WTC11 (cell line): ENCODE measurements at regions not wholly inside any gene's neighbourhood (a gene's known extent, or its start where the extent isn't known, plus 50 kb on each side); places are given as distances from the start of the nearest gene placed in this dataset.

Experiments
- CTCF ChIP-seq: fragments of 200-600 bp; IDR thresholded peaks from 2 replicates; pipeline ENCODE4 v1.8.0; 2022; ENCODE audit warnings: antibody characterized with exemption
- ELF4 ChIP-seq: sonication (generic); formaldehyde crosslinking; IDR thresholded peaks from 2 replicates; pipeline ENCODE4 v1.8.1; 2022; ENCODE audit warnings: low read depth, mild to moderate bottlenecking, moderate library complexity, missing genetic modification reagents
- MLX ChIP-seq: sonication (generic); formaldehyde crosslinking; IDR thresholded peaks from 2 replicates; pipeline ENCODE4 v1.8.1; 2023; ENCODE audit warnings: mild to moderate bottlenecking, missing genetic modification reagents, moderate library complexity
- MYBL2 ChIP-seq: sonication (generic); formaldehyde crosslinking; IDR thresholded peaks from 2 replicates; pipeline ENCODE4 v1.8.1; 2023; ENCODE audit warnings: mild to moderate bottlenecking, moderate library complexity, missing genetic modification reagents
- NR2C2 ChIP-seq: sonication (generic); formaldehyde crosslinking; IDR thresholded peaks from 2 replicates; pipeline ENCODE4 v1.8.0; 2022; ENCODE audit warnings: mild to moderate bottlenecking, missing genetic modification reagents
- NR3C1 ChIP-seq: sonication (generic); formaldehyde crosslinking; conservative IDR thresholded peaks from 2 replicates; pipeline ENCODE4 v1.8.1; 2023; ENCODE audit warnings: low read depth, mild to moderate bottlenecking, missing genetic modification reagents
- SOX15 ChIP-seq: fragments of 250-450 bp; sonication (Bioruptor Pico); IDR thresholded peaks from 2 replicates; pipeline ENCODE4 v1.9.0; 2021; ENCODE audit warnings: mild to moderate bottlenecking
- TCF7 ChIP-seq: sonication (generic); formaldehyde crosslinking; IDR thresholded peaks from 2 replicates; pipeline ENCODE4 v1.8.0; 2022; ENCODE audit warnings: mild to moderate bottlenecking, low read depth, missing genetic modification reagents, moderate library complexity
- ZNF121 ChIP-seq: sonication (generic); formaldehyde crosslinking; IDR thresholded peaks from 2 replicates; pipeline ENCODE4 v1.8.0; 2023; ENCODE audit warnings: missing genetic modification reagents
- ZNF281 ChIP-seq: sonication (generic); formaldehyde crosslinking; IDR thresholded peaks from 2 replicates; pipeline ENCODE4 v1.8.0; 2023; ENCODE audit warnings: mild to moderate bottlenecking, missing genetic modification reagents

- TF ChIP-seq CTCF = no peak
- no peak for TF ChIP-seq ZNF121 (CRISPR knock-in tag)
- TF ChIP-seq ELF4 = no peak
- TF ChIP-seq MYBL2 = no peak
- TF ChIP-seq MLX = no peak
- TF ChIP-seq NR2C2 (CRISPR knock-in tag) = no peak
- TF ChIP-seq NR3C1 = no peak
- TF ChIP-seq TCF7 (CRISPR knock-in tag) = no peak
- TF ChIP-seq SOX15 = no peak
- no peak for TF ChIP-seq ZNF281 (CRISPR knock-in tag)
Measured at GRCh38 chr1:194710671-194711070, 1524.3 kb upstream of the B3GALT2 start.
